Smooth muscle cell of the brain vasculature (primary cell): ENCODE measurements at regions not wholly inside any gene's neighbourhood (a gene's known extent, or its start where the extent isn't known, plus 50 kb on each side); places are given as distances from the start of the nearest gene placed in this dataset.

Experiments used
- DNase-seq: peaks from one replicate; pipeline ENCODE4 v3.0.0-alpha.2; 2012; ENCODE audit warnings: low read depth, low spot score

- no peak for DNase-seq
These were observed 185.1 kb upstream of the ROPN1 start for GRCh38 chr3:124177071-124177470.

- no peak for DNase-seq
These were observed 186.6 kb upstream of the ROPN1 start for GRCh38 chr3:124178531-124178930.

GRCh38 chr3:124200407-124200806 is 208.5 kb upstream of the ROPN1 start:
- no peak for DNase-seq

GRCh38 chr3:124201226-124201625 is 209.3 kb upstream of the ROPN1 start:
- no peak for DNase-seq

- no peak for DNase-seq
These were observed 209.9 kb upstream of the ROPN1 start for GRCh38 chr3:124201786-124202185.

GRCh38 chr3:124202754-124203153 is 210.8 kb upstream of the ROPN1 start:
- no peak for DNase-seq

- no peak for DNase-seq
These were observed 211.4 kb upstream of the ROPN1 start for GRCh38 chr3:124203292-124203691.

GRCh38 chr3:124206225-124207055 is 214.5 kb upstream of the ROPN1 start:
- DNase-seq = no peak

GRCh38 chr3:124207077-124207476 is 215.2 kb upstream of the ROPN1 start:
- DNase-seq = no peak

- DNase-seq = no peak
These were observed 216.1 kb upstream of the ROPN1 start for GRCh38 chr3:124207873-124208485.

- DNase-seq = no peak
These were observed 217.5 kb upstream of the ROPN1 start for GRCh38 chr3:124209426-124209825.

- no peak for DNase-seq
These were observed 219.0 kb upstream of the ROPN1 start for GRCh38 chr3:124210899-124211298.

- DNase-seq = no peak
These were observed 221.7 kb upstream of the ROPN1 start for GRCh38 chr3:124213641-124214040.

GRCh38 chr3:124217542-124217941 is 225.6 kb upstream of the ROPN1 start:
- peak; percentile 44 for DNase-seq

GRCh38 chr3:124221422-124221821 is 229.5 kb upstream of the ROPN1 start:
- no peak for DNase-seq

- no peak for DNase-seq
These were observed 231.9 kb upstream of the ROPN1 start for GRCh38 chr3:124223853-124224252.

GRCh38 chr3:124227150-124227630 is 235.3 kb upstream of the ROPN1 start:
- no peak for DNase-seq

- no peak for DNase-seq
These were observed 237.5 kb upstream of the ROPN1 start for GRCh38 chr3:124229420-124229819.

- no peak for DNase-seq
These were observed 237.9 kb upstream of the ROPN1 start for GRCh38 chr3:124229836-124230235.

- DNase-seq = no peak
These were observed 238.5 kb upstream of the ROPN1 start for GRCh38 chr3:124230432-124230831.

GRCh38 chr3:124230998-124231397 is 239.1 kb upstream of the ROPN1 start:
- no peak for DNase-seq

- DNase-seq = no peak
These were observed 242.9 kb upstream of the ROPN1 start for GRCh38 chr3:124234852-124235252.

GRCh38 chr3:124235446-124235845 is 243.5 kb upstream of the ROPN1 start:
- no peak for DNase-seq
